Bronchial epithelial cell (primary cell): ENCODE measurements at regions not wholly inside any gene's neighbourhood (a gene's known extent, or its start where the extent isn't known, plus 50 kb on each side); places are given as distances from the start of the nearest gene placed in this dataset.

Experiments used
- DNase-seq: peaks from one replicate; pipeline ENCODE4 v3.0.0-alpha.2; 2010; ENCODE audit warnings: low read depth
- FAIRE-seq: peaks from 2 replicates; lab custom pipeline; 2011; peaks lifted over from hg19 to GRCh38; lab: Jason Lieb, UNC
- H3K27me3 ChIP-seq: 2 replicates; pipeline ENCODE4 v1.5.1; 2011; ENCODE audit warnings: low read length; ENCODE audit not compliant: control insufficient read depth, insufficient read depth
- H3K36me3 ChIP-seq: 2 replicates; pipeline ENCODE4 v1.5.1; 2011; ENCODE audit warnings: low read length; ENCODE audit not compliant: control insufficient read depth, insufficient read depth
- H3K4me3 ChIP-seq: 2 replicates; pipeline ENCODE4 v1.5.1; 2011; ENCODE audit warnings: mild to moderate bottlenecking, low read depth, low read length, control low read depth
- TF ChIP-seq, protein P1 (sequence below): IDR thresholded peaks from 2 replicates; pipeline ENCODE4 v1.5.1; 2011; ENCODE audit warnings: mild to moderate bottlenecking, moderate library complexity, low read length, control low read depth, inconsistent platforms; ENCODE audit not compliant: insufficient read depth, severe bottlenecking

DNA sequence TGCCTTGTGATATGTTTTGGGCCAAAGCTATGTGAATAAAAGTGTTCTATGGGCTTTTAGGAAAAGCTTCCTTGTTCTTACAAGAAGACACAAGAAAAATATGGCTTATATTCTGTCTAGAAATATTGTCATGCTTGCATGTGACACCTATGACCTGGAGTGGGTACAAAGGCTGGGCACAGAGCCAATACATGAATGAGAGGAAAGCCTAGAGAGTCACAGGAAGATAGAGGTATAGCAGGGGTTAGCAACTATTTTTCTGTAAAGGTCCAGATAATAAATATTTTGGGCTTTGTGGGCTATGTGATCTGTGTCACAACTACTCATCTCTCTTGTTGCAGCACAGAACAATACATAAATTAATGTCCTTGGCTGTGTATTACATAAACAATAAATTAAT lies 196.6 kb upstream of the CD180 start:
- no peaks in the 10 kb centered on the region for H3K27me3 ChIP-seq
- no peaks in the 10 kb centered on the region for H3K36me3 ChIP-seq
- TF ChIP-seq, protein P1, sequence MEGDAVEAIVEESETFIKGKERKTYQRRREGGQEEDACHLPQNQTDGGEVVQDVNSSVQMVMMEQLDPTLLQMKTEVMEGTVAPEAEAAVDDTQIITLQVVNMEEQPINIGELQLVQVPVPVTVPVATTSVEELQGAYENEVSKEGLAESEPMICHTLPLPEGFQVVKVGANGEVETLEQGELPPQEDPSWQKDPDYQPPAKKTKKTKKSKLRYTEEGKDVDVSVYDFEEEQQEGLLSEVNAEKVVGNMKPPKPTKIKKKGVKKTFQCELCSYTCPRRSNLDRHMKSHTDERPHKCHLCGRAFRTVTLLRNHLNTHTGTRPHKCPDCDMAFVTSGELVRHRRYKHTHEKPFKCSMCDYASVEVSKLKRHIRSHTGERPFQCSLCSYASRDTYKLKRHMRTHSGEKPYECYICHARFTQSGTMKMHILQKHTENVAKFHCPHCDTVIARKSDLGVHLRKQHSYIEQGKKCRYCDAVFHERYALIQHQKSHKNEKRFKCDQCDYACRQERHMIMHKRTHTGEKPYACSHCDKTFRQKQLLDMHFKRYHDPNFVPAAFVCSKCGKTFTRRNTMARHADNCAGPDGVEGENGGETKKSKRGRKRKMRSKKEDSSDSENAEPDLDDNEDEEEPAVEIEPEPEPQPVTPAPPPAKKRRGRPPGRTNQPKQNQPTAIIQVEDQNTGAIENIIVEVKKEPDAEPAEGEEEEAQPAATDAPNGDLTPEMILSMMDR, result no peak
- DNase-seq, result no peak
- H3K4me3 ChIP-seq, result no peak overlapping the region
- FAIRE-seq, result no peak

DNA sequence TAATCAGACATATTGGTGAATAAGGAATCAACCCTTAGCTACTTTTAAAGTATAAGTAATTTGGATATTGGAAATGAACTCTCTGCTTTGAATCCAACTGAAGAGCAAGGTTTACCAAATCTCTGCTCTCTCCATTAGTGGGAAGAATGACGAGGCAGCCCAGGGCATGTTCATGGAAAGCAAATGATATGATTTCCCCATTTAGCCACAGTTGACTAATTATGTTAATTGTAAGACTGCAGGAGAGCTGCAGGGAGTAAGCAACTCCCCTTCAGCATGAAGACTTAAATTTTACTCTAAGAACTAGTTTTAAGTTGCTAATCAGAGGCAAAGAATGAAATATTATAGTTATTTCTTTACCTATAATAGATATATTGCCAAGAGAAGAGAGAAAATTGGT lies 194.3 kb upstream of the CD180 start:
- Histone ChIP-seq H3K36me3 (no peaks in the 10 kb centered on the region), H3K4me3 (no peak overlapping the region), H3K27me3 (no peaks in the 10 kb centered on the region)
- DNase-seq, result peak; percentile 35
- TF ChIP-seq, protein P1, result no peak
- FAIRE-seq, result no peak

DNA sequence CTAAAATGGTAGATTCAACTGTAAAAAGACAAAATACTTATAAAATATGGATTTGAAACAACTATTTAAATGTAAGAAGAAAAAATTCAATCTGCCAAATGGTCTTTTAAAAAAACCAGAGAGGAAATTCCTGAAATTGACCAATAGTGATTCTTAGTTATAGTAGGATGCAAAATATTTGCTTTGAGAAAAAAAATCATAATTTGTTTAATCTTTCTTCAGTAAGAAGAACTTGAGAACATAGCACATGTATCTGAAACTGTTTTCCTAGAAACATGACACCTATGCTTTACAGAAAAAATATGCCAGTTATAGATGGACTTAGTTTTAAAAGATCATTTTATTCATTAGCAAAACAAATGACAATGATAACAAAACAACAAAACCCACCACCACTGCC lies 186.9 kb upstream of the CD180 start:
- no peak for FAIRE-seq

DNA sequence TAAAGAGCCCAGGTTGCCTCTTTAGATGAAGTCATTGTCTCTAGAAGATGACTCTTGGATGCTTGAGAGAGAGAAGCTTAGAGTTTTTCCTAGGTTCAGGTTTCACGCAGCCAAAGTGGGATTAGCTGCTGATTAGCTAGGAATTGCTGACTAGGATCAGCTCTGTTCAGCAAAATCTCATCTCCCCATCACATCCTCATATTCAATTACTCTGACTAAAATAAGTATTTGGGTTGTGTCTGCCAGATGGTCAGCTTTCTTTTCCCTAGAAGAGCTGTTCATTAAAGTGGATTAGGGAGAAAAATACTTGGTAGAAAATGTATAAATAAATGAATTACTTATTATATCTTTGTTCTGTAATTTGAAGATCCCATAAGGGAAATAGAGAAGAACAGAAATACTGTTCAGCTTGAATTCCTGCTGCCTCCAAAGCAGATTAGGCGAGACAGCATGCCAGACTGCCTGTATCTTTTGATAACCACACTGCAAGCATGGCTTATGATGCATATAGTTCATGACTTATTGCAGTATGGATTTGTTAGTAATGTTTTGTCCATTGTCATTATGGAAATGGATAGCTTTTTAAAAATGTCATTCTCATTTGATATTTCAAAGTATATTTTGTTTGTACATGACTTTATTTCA lies 184.8 kb upstream of the CD180 start:
- TF ChIP-seq, protein P1, result no peak
- no peaks in the 10 kb centered on the region for H3K27me3 ChIP-seq
- no peak overlapping the region for H3K4me3 ChIP-seq
- FAIRE-seq (no peak), DNase-seq (no peak)
- no peaks in the 10 kb centered on the region for H3K36me3 ChIP-seq

More for the DNA sequence above, 186.9 kb upstream of the CD180 start:
- H3K36me3 ChIP-seq, result no peaks in the 10 kb centered on the region
- no peak overlapping the region for H3K4me3 ChIP-seq
- TF ChIP-seq, protein P1, result no peak
- no peak for DNase-seq
- no peaks in the 10 kb centered on the region for H3K27me3 ChIP-seq

DNA sequence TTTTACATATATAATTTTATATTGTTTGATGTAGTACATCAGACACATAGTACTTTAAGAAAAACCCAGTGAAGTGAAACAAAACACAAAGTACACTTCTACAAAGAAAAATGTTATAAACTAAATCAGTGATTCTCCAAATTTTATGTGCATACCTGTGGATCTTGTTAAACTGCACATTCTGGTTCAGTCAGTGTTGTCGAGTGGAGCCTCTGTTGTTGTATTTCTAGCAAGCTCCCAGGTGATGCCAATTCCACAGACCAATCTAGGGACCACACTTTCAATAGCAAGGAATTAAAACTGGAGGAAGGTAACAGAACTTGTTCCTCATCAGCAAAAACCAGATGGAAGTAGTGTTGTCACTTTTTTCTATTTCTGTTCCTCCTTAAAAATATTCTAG lies 183.8 kb upstream of the CD180 start:
- FAIRE-seq (no peak), DNase-seq (no peak)
- H3K27me3 ChIP-seq, result no peaks in the 10 kb centered on the region
- TF ChIP-seq, protein P1, result no peak
- no peak overlapping the region for H3K4me3 ChIP-seq
- H3K36me3 ChIP-seq, result no peaks in the 10 kb centered on the region

DNA sequence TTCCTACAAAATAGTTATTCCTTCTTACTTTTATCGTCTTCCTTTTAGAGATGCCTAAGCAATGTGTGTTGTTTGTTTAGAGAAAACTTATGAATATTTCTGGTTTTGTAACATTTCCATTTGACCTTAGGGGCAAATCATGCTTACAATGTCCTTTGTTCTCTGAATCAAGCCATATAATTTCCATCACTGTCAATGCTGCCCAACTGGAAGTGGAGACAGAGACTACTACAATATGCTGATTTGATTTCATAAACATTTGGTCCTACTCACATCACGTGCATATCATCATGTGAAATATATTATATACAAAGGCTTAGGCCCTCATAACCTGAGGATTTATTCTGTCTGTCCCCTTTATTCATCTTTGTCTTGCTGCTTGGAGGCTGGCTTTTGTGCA lies 183.2 kb upstream of the CD180 start:
- TF ChIP-seq, protein P1, result no peak
- no peaks in the 10 kb centered on the region for H3K36me3 ChIP-seq
- no peak for FAIRE-seq
- no peaks in the 10 kb centered on the region for H3K27me3 ChIP-seq
- no peak for DNase-seq
- no peak overlapping the region for H3K4me3 ChIP-seq
